T-cell (primary cell): ENCODE measurements at regions not wholly inside any gene's neighbourhood (a gene's known extent, or its start where the extent isn't known, plus 50 kb on each side); places are given as distances from the start of the nearest gene placed in this dataset.

Source experiments
- ATAC-seq, 4 experiments: fragments of 200-7000 bp in 3 of 4; fragments of 150-1000 bp in 1 of 4; cut with Tn5 transposase; replicated peaks in 1 of 4; 1 replicate in 3 of 4; 2 replicates in 1 of 4; pipeline ENCODE4 v1.10.0; 2021; ENCODE audit warnings: moderate library complexity in 3 of 4, mild to moderate bottlenecking in 2 of 4, moderate number of reproducible peaks in 1 of 4
- CTCF ChIA-PET, 2 donors: fragments of 300-600 bp; sonication (Branson Sonifier 250); formaldehyde crosslinking; loops; one replicate each; lab custom pipeline; 2022; ENCODE audit warnings: antibody characterized with exemption in 2 of 2; lab: Charles Lee
- POLR2A ChIA-PET, 2 donors: fragments of 300-600 bp; sonication (Branson Sonifier 250); formaldehyde crosslinking; loops; one replicate each; lab custom pipeline; 2022; ENCODE audit warnings: antibody characterized with exemption in 2 of 2; lab: Charles Lee
- DNase-seq, 35 experiments: peaks; one replicate each; pipeline versions ENCODE4 v3.0.0 to v3.0.0-alpha.2; 2013 to 2023
- H3K27ac ChIP-seq: one replicate; pipeline ENCODE4 v1.5.1; 2013; ENCODE audit warnings: low read length
- H3K27me3 ChIP-seq, 2 experiments: replicated peaks in 1 of 2; 1 replicate in 1 of 2; 2 replicates in 1 of 2; pipeline versions ENCODE4 v1.6.1 to v1.7.0; 2013; ENCODE audit warnings: low read length in 1 of 2, mixed read lengths in 1 of 2; ENCODE audit not compliant: control insufficient read depth in 2 of 2, insufficient read depth in 2 of 2; ENCODE audit errors: extremely low read depth in 1 of 2
- H3K36me3 ChIP-seq, 2 donors: 1 replicate in 1 of 2; 2 replicates in 1 of 2; pipeline versions ENCODE4 v1.6.1 to v1.7.0; 2013; ENCODE audit warnings: low read length in 1 of 2; ENCODE audit not compliant: control insufficient read depth in 2 of 2, insufficient read depth in 1 of 2; ENCODE audit errors: extremely low read depth in 1 of 2
- H3K4me1 ChIP-seq, 2 experiments: 1 replicate in 1 of 2; 2 replicates in 1 of 2; pipeline versions ENCODE4 v1.6.1 to v1.7.0; 2013; ENCODE audit warnings: low read length in 2 of 2, mixed read lengths in 1 of 2; ENCODE audit not compliant: insufficient read depth in 2 of 2, control insufficient read depth in 1 of 2; ENCODE audit errors: extremely low read depth in 1 of 2
- H3K4me3 ChIP-seq, 2 donors: 1 replicate in 1 of 2; 2 replicates in 1 of 2; pipeline versions ENCODE4 v1.5.1 to v1.7.0; 2013; ENCODE audit warnings: mild to moderate bottlenecking in 2 of 2, low read length in 1 of 2, moderate library complexity in 1 of 2; ENCODE audit not compliant: control insufficient read depth in 1 of 2; ENCODE audit errors: extremely low read depth in 1 of 2
- H3K9me3 ChIP-seq: 2 replicates; pipeline ENCODE4 v1.7.0; 2013
- H3K27ac Mint-ChIP-seq, 2 donors: one replicate each; pipeline ENCODE4 v1.8.0; 2020 to 2021; ENCODE audit warnings: mild to moderate bottlenecking in 2 of 2, mixed read lengths in 2 of 2
- H3K27me3 Mint-ChIP-seq, 2 donors: one replicate each; pipeline ENCODE4 v1.8.0; 2021 to 2022; ENCODE audit warnings: mixed read lengths in 2 of 2
- H3K36me3 Mint-ChIP-seq: one replicate; pipeline ENCODE4 v1.8.0; 2021; ENCODE audit warnings: mixed read lengths
- H3K4me1 Mint-ChIP-seq, 3 donors: one replicate each; pipeline ENCODE4 v1.8.0; 2020 to 2022; ENCODE audit warnings: mixed read lengths in 3 of 3, mild to moderate bottlenecking in 1 of 3
- H3K4me3 Mint-ChIP-seq, 3 donors: one replicate each; pipeline ENCODE4 v1.8.0; 2020 to 2022; ENCODE audit warnings: mild to moderate bottlenecking in 3 of 3, mixed read lengths in 3 of 3, moderate library complexity in 3 of 3
- H3K9me3 Mint-ChIP-seq, 3 donors: one replicate each; pipeline ENCODE4 v1.8.0; 2020 to 2022; ENCODE audit warnings: mixed read lengths in 3 of 3
- WGBS: methylation state at CpG from one replicate; pipeline ENCODE4 v1.1.5; 2013; ENCODE audit warnings: missing lambda C conversion rate; ENCODE audit not compliant: insufficient coverage; 5-methylcytosine and 5-hydroxymethylcytosine counted together

GRCh38 chr2:145861940-145862339 is 1342.0 kb upstream of the ZEB2 start:
- no peak overlapping the region for H3K27ac Mint-ChIP-seq
- H3K36me3 Mint-ChIP-seq = no peaks in the 10 kb centered on the region
- CTCF ChIA-PET = no interaction called here
- no peaks in the 10 kb centered on the region for H3K9me3 Mint-ChIP-seq
- H3K27me3 Mint-ChIP-seq = no peaks in the 10 kb centered on the region
- no peak overlapping the region for H3K4me3 Mint-ChIP-seq
- no peak overlapping the region for H3K4me3 ChIP-seq
- H3K4me1 ChIP-seq = no peaks in the 10 kb centered on the region
- WGBS = 80% methylated on average over 1 of the region's 3 CpGs
- H3K9me3 ChIP-seq = no peaks in the 10 kb centered on the region
- DNase-seq = no peak
- no peak for ATAC-seq
- no peaks in the 10 kb centered on the region for H3K4me1 Mint-ChIP-seq
- no peak overlapping the region for H3K27ac ChIP-seq
- no peaks in the 10 kb centered on the region for H3K27me3 ChIP-seq
- POLR2A ChIA-PET = no interaction called here
- H3K36me3 ChIP-seq = no peaks in the 10 kb centered on the region

GRCh38 chr2:145860083-145860482 is 1340.2 kb upstream of the ZEB2 start:
- POLR2A ChIA-PET = no interaction called here
- no peaks in the 10 kb centered on the region for H3K36me3 ChIP-seq
- Mint-ChIP-seq H3K9me3 (no peaks in the 10 kb centered on the region), H3K27me3 (no peaks in the 10 kb centered on the region), H3K4me1 (no peaks in the 10 kb centered on the region), H3K36me3 (no peaks in the 10 kb centered on the region), H3K4me3 (no peak overlapping the region), H3K27ac (no peak overlapping the region)
- H3K4me1 ChIP-seq = no peaks in the 10 kb centered on the region
- 20% methylated on average over 1 of the region's 1 CpG for WGBS
- H3K9me3 ChIP-seq = no peaks in the 10 kb centered on the region
- no peak for DNase-seq
- H3K27me3 ChIP-seq = no peaks in the 10 kb centered on the region
- no peak overlapping the region for H3K27ac ChIP-seq
- no peak for ATAC-seq
- H3K4me3 ChIP-seq = no peak overlapping the region
- CTCF ChIA-PET = no interaction called here

DNA sequence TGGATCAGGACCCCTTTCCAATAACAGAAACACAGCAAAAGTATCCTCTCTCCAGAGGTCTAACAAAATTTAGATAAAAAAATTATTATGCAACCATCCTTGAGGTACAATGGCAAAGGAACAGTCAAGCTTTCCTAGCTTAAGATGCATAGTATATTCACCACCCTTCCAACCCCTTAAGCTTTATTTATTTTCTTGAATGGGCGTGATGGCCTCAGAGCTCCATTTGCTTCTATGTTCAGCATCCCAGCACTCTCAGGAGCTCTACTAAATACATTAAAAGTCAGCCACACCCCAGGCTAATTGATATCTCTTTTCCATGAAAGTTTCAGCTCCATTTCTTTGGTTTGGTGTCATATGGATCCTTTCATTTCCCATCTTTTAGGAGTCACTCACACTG is 1335.2 kb upstream of the ZEB2 start:
- ATAC-seq = no peak
- no peak for DNase-seq
- CTCF ChIA-PET = no interaction called here
- H3K27ac ChIP-seq = no peak overlapping the region
- H3K4me1 Mint-ChIP-seq = no peaks in the 10 kb centered on the region
- H3K36me3 Mint-ChIP-seq = no peaks in the 10 kb centered on the region
- no peak overlapping the region for H3K4me3 Mint-ChIP-seq
- no peak overlapping the region for H3K27ac Mint-ChIP-seq
- no peaks in the 10 kb centered on the region for H3K36me3 ChIP-seq
- WGBS = no CpG with 5 or more reads among the region's 1 CpG
- no peaks in the 10 kb centered on the region for H3K27me3 ChIP-seq
- POLR2A ChIA-PET = no interaction called here
- no peaks in the 10 kb centered on the region for H3K9me3 ChIP-seq
- no peaks in the 10 kb centered on the region for H3K4me1 ChIP-seq
- H3K4me3 ChIP-seq = no peak overlapping the region
- no peaks in the 10 kb centered on the region for H3K27me3 Mint-ChIP-seq
- peaks cover 0 to 5% (median 2%) of the 10 kb centered on the region in 3 donors for H3K9me3 Mint-ChIP-seq

DNA sequence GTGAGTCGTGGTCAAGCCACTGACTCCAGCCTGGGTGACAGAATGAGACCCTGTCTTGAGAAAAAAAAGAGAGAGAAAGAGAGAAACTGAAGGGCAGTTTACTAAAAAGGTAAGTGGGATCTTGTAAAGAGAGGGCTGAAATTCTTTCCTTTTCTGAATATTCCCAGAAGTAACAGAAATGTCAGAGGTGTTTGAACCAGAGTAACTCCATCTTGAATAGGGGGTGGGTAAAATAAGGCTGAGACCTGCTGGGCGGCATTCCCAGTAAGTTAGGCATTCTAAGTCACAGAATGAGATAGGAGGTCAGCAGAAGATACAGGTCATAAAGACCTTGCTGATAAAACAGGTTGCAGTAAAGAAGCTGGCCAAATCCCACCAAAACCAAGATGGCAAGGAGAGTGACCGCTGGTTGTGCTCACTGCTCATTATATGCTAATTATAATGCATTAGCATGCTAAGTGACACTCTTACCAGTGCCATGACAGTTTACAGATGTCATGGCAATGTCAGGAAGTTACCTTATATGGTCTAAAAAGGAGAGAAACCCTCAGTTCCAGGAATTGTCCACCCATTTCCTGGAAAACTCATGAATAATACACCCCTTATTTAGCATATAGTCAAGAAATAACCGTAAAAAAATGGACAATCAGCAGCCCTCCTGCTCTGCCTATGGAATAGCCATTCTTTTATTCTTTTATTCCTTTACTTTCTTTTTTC is 1334.3 kb upstream of the ZEB2 start:
- Mint-ChIP-seq H3K9me3 (peaks cover 0 to 5% (median 2%) of the 10 kb centered on the region in 3 donors), H3K4me3 (no peak overlapping the region), H3K4me1 (no peaks in the 10 kb centered on the region), H3K36me3 (no peaks in the 10 kb centered on the region), H3K27ac (no peak overlapping the region), H3K27me3 (no peaks in the 10 kb centered on the region)
- Histone ChIP-seq H3K4me3 (no peak overlapping the region), H3K27me3 (no peaks in the 10 kb centered on the region), H3K36me3 (no peaks in the 10 kb centered on the region), H3K4me1 (no peaks in the 10 kb centered on the region), H3K27ac (no peak overlapping the region), H3K9me3 (no peaks in the 10 kb centered on the region)
- ChIA-PET CTCF (no interaction called here), POLR2A (no interaction called here)
- no peak for DNase-seq
- WGBS = 60% methylated on average over 2 of the region's 4 CpGs
- no peak for ATAC-seq

DNA sequence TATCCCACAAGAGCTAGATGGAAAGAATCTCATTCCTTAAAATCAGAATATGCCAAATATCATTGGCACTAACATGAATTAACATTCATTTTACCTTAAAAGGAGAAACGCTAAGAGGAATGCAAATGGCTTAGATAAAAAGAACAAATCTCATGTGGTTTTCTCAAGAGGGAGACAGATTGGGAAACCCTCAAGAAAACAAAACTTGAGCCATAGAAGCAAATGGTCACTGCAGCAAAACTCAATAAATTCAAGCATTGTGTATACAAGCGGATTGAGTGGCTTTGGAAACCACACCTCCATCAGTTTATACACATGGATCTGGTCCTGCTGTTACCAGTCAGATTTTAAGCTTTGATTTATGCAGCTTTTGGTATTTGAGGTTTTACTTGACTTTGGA is 1331.8 kb upstream of the ZEB2 start:
- WGBS = no CpG with 5 or more reads among the region's 2 CpGs
- ATAC-seq = no peak

DNA sequence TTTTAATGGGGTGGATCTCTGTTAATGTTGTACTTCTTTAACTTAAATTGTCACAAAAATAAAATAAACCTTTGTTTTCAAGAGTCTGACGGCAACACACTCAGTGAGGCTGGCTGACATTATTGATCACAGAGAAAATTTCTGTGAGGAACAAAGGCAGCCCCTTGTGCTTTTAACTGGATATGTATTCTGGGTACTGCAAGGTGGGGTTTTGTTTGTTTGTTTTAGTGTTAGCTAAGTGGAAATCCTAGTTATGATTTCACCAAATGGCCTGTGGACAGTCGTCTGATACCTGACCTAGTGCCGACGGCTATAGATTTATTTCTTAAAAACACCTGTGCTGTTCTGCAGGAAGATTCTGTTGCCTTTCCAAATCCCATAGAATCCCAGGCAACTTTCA is 1329.5 kb upstream of the ZEB2 start:
- H3K4me3 ChIP-seq = no peak overlapping the region

More for the DNA sequence above, 1331.8 kb upstream of the ZEB2 start:
- H3K27ac ChIP-seq = no peak overlapping the region
- no peak overlapping the region for H3K4me3 ChIP-seq
- Mint-ChIP-seq H3K9me3 (peaks cover 0 to 5% (median 2%) of the 10 kb centered on the region in 3 donors), H3K4me3 (no peak overlapping the region), H3K36me3 (no peaks in the 10 kb centered on the region), H3K27me3 (no peaks in the 10 kb centered on the region), H3K4me1 (no peaks in the 10 kb centered on the region), H3K27ac (no peak overlapping the region)
- no peak for DNase-seq
- no peaks in the 10 kb centered on the region for H3K27me3 ChIP-seq
- H3K9me3 ChIP-seq = no peaks in the 10 kb centered on the region
- no peaks in the 10 kb centered on the region for H3K36me3 ChIP-seq
- H3K4me1 ChIP-seq = no peaks in the 10 kb centered on the region
- POLR2A ChIA-PET = no interaction called here
- CTCF ChIA-PET = no interaction called here

DNA sequence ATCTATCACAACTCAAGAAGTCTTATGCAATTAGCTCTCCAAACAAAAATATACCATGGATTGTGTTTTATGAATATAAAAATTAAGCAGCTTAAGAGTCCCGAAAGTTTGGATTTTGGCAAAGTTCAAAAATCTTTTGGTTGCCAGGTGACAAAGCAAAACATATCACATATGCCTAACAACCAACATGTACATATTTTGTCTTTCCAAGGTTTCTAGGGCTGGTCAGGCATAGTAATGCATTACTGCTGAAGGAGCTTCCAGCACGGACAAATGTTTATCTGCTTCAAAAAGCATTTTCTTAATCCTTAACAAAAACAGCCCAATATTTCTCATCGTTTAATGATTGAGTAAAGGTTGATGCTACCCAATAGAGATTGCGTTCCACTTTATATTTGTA is 1327.1 kb upstream of the ZEB2 start:
- Histone ChIP-seq H3K9me3 (no peaks in the 10 kb centered on the region), H3K27me3 (no peaks in the 10 kb centered on the region), H3K36me3 (no peaks in the 10 kb centered on the region), H3K4me3 (no peak overlapping the region), H3K4me1 (no peaks in the 10 kb centered on the region), H3K27ac (no peak overlapping the region)
- H3K4me3 Mint-ChIP-seq = no peak overlapping the region
- no peaks in the 10 kb centered on the region for H3K4me1 Mint-ChIP-seq
- CTCF ChIA-PET = no interaction called here
- no peaks in the 10 kb centered on the region for H3K9me3 Mint-ChIP-seq
- no CpG with 5 or more reads among the region's 4 CpGs for WGBS
- POLR2A ChIA-PET = no interaction called here
- no peak for ATAC-seq
- no peak overlapping the region for H3K27ac Mint-ChIP-seq
- DNase-seq = no peak
- H3K27me3 Mint-ChIP-seq = no peaks in the 10 kb centered on the region
- no peaks in the 10 kb centered on the region for H3K36me3 Mint-ChIP-seq

More for the DNA sequence above, 1329.5 kb upstream of the ZEB2 start:
- Histone ChIP-seq H3K27ac (no peak overlapping the region), H3K9me3 (no peaks in the 10 kb centered on the region), H3K27me3 (no peaks in the 10 kb centered on the region), H3K4me1 (no peaks in the 10 kb centered on the region), H3K36me3 (no peaks in the 10 kb centered on the region)
- 100% methylated on average over 1 of the region's 4 CpGs for WGBS
- DNase-seq (no peak), ATAC-seq (no peak)
- no peaks in the 10 kb centered on the region for H3K36me3 Mint-ChIP-seq
- CTCF ChIA-PET = no interaction called here
- H3K9me3 Mint-ChIP-seq = peaks cover 0 to 5% (median 2%) of the 10 kb centered on the region in 3 donors
- no peak overlapping the region for H3K4me3 Mint-ChIP-seq
- no peak overlapping the region for H3K27ac Mint-ChIP-seq
- POLR2A ChIA-PET = no interaction called here
- H3K27me3 Mint-ChIP-seq = no peaks in the 10 kb centered on the region
- no peaks in the 10 kb centered on the region for H3K4me1 Mint-ChIP-seq
